ENCODE measurements at regions not wholly inside any gene's neighbourhood (a gene's known extent, or its start where the extent isn't known, plus 50 kb on each side); places are given as distances from the start of the nearest gene placed in this dataset.

DNA sequence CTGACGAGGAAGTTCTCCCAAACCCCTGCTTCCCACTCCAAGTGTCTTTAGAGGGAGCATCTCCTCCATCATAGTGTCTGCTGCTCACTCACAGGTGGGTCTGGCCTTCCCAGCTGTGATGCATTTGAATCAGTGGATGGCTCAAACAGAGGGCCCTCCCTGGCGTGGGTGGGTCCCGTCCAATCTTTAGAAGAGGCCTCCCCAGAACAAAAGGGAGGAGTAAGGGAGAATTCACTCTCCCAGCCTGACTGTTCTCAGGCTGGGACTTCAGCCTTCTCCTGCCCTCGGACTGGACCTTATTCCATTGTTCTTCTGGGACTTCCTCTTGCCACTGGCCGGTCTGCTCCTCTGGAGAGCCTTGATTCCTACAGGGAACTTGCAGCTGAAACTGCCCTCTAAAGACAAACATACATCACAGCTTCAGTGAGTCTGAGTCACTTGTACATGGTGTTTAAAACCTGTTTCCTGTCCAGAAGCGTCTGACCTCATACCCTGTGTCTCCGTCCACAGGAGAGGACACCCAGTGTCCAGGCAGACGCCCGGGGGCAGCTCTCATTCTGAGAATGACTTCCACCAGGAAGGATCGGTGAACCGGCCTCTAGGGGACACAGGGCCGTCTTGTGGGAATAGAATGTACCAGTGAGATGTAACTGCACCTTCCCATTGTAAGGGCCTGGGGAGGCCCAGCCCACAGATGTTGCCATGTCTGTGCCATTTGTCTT is 234.7 kb downstream of the BRD1 start:
- H3K4me3 ChIP-seq = no peak overlapping the region
- no peaks in the 10 kb centered on the region for H3K27me3 ChIP-seq
- peak overlapping the region in 1 of 2 donors; percentile 13 for H3K27ac ChIP-seq
- no peak for TF ChIP-seq CTCF (IDR thresholded peaks at IDR 0.05)
- no peaks in the 10 kb centered on the region for H3K4me1 ChIP-seq
- DNase-seq (ENCODE audit: low spot score) = no peak
- H3K36me3 ChIP-seq = no peaks in the 10 kb centered on the region
- peaks cover 0 to 5% of the 10 kb centered on the region in 2 donors for H3K9me3 ChIP-seq

DNA sequence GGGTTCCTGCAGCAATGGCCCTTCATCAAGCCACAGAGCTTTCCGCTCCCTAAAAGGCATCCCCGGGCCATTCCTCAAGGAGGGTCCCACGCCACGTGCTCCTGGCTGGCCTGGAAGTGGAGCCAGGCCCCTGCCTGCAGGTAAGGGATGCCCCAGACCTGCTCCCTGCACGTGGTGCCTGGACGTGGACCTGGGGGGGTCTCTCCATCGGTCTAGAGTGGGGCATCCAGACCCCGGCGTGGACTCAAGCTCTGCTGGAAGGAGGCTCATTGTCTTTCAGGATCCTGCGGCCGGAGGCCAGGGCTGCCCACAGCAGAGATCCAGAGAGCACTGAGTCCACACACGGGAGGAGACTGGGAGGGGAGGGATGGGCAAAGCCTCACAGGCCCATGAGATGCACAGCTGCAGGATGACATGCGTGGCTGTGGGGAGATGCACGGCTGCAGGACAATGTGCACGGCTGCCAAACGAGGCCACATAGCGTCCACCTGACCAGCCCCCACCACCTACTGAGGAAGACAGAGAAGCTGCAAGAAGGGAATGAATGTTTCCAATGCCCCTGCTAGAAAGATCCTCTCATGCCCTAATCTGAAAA is 236.7 kb downstream of the BRD1 start:
- no peak for DNase-seq (ENCODE audit: low spot score)
- Histone ChIP-seq H3K4me3 (no peak overlapping the region), H3K9me3 (peaks cover 0 to 5% of the 10 kb centered on the region in 2 donors), H3K27me3 (no peaks in the 10 kb centered on the region), H3K4me1 (no peaks in the 10 kb centered on the region), H3K27ac (no peak overlapping the region), H3K36me3 (no peaks in the 10 kb centered on the region)
- TF ChIP-seq CTCF (IDR thresholded peaks at IDR 0.05) = no peak

DNA sequence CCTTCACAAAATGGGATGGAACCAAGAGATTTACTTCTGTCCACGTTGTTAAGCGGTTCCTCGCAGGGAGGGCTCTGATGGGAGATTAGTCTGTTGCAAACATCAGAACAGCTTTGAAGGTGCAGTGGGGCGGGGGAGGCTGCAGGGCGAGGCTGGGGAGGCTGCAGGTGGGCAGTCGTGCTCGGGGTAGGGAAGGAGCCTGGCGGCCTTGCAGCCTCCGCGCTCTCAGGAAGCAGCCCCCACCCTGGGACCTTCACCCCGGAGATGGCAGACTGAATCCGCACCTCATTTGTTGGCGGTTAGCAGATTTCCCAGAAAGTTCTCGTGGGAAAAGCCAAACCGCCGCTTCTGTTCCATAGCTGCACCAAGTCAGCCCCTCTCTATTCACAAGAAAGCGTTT is 237.3 kb downstream of the BRD1 start:
- Histone ChIP-seq H3K27me3 (no peaks in the 10 kb centered on the region), H3K27ac (no peak overlapping the region), H3K9me3 (peaks cover 0 to 5% of the 10 kb centered on the region in 2 donors), H3K36me3 (no peaks in the 10 kb centered on the region), H3K4me3 (no peak overlapping the region), H3K4me1 (no peaks in the 10 kb centered on the region)
- no peak for DNase-seq (ENCODE audit: low spot score)
- no peak for TF ChIP-seq CTCF (IDR thresholded peaks at IDR 0.05)

DNA sequence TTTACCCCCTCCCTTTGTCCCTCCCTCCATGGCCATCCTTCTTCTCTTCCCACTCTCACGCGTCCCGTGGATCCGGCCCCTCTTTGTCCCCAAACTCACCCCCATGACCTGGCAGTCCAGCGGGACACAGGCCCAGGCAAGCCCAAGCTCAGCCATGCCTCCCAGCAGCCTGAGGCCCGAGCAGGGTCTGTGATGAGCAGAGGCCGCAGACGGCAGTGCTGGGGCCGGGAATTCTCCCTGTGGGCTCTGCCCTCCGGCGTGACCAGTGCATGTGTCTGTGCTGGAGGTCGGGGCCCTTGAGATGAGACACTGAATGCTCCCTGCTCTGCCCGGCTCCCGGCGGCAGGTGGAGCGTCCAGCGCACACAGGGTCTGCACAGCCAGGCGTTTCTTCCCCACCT is 237.9 kb downstream of the BRD1 start:
- Histone ChIP-seq H3K27ac (no peak overlapping the region), H3K36me3 (no peaks in the 10 kb centered on the region), H3K9me3 (peaks cover 0 to 5% of the 10 kb centered on the region in 2 donors), H3K4me3 (no peak overlapping the region), H3K4me1 (no peaks in the 10 kb centered on the region), H3K27me3 (no peaks in the 10 kb centered on the region)
- DNase-seq (ENCODE audit: low spot score) = no peak
- TF ChIP-seq CTCF (IDR thresholded peaks at IDR 0.05) = no peak

DNA sequence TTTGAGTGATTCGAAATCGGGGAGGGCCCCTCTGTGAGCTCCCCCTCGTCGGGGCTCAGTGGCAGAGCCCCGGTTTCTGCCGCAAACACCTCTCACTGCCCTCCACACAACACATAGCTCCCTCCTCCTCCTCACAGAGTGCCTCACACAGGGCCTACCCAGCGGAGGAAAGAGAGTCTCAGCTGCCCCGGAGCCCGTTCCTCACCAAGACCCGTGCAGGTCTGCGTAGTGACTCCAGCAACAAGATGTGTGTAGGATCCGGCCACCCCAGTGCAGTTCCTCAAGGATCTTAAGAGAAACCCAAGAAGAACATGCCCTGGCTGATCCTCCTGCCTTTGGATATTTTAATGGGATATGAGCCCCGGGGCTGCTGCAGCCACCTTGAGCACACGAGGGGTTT is 238.4 kb downstream of the BRD1 start:
- TF ChIP-seq CTCF (IDR thresholded peaks at IDR 0.05) = no peak
- H3K27me3 ChIP-seq = no peaks in the 10 kb centered on the region
- H3K27ac ChIP-seq = no peak overlapping the region
- no peak overlapping the region for H3K4me3 ChIP-seq
- peaks cover 0 to 2% of the 10 kb centered on the region in 2 donors for H3K9me3 ChIP-seq
- DNase-seq (ENCODE audit: low spot score) = no peak
- no peaks in the 10 kb centered on the region for H3K4me1 ChIP-seq
- H3K36me3 ChIP-seq = no peaks in the 10 kb centered on the region

Data from right atrium auricular region (tissue), 2 donors.